ENCODE measurements at regions not wholly inside any gene's neighbourhood (a gene's known extent, or its start where the extent isn't known, plus 50 kb on each side); places are given as distances from the start of the nearest gene placed in this dataset.
A peak's percentile ranks its signal among the peaks of the same experiment; 100 is the strongest.

DNA sequence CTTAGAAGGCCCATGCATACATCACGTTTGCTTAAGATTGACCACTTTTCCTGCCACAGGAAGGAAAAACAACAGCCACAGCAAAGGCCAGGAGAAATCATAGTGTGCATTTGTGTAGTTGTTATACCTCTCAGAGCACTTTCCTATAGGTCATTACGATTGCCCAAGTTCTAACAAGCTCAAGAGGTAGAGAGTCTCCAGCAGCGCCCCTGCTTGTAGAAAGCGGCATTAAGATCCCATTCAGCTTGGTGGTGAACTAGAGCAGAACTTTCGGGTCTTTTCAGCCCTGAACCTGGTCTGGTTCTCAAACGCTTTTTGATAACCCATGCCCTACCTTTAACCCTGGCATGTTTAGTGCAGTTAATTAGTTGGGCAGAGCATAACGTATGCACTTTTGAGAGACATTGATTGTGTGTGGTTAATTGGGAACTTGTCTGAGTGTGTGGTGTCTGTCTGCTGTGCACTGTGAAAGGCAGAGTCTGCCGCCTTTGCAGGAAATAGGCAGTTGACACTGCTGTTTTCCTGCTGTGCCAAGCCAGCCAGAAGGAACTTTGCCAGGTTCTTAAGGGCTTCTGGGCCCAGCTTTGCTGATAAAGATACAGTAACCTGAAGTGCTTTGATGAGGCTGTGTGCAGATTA lies 109.9 kb upstream of the CLMP start:
- intact Hi-C loops (cut with micrococcal nuclease) = loop anchor here (5.0 kb wide), 2 partner anchors 52 to 243 kb away; partner anchors contain the start of gene HSPA8
- Histone ChIP-seq H3K36me3 (ENCODE audit: insufficient read depth, low read length) (no peaks in the 10 kb centered on the region), H3K4me1 (ENCODE audit: insufficient read depth, low read length) (peaks cover 46% of the 10 kb centered on the region), H3K4me3 (ENCODE audit: low read length in 2 of 2) (no peak overlapping the region), H3K27me3 (ENCODE audit: insufficient read depth, low read length) (no peaks in the 10 kb centered on the region), H3K27ac (ENCODE audit: low read depth, low read length) (no peak overlapping the region), H3K9me3 (ENCODE audit: control insufficient read depth in 1 of 2, low read length in 2 of 2) (no peaks in the 10 kb centered on the region)
- Mint-ChIP-seq H3K36me3 (no peaks in the 10 kb centered on the region), H3K27ac (peak overlapping the region in 2 of 7 donors; percentile 4 to 88), H3K4me3 (no peak overlapping the region), H3K9me3 (no peaks in the 10 kb centered on the region), H3K27me3 (no peaks in the 10 kb centered on the region), H3K4me1 (peaks cover 27 to 47% (median 37%) of the 10 kb centered on the region in 4 donors)
- DNase-seq = no peak
- POLR2A ChIA-PET (ENCODE audit: partially characterized antibody) = no interaction called here
- CTCF ChIA-PET (ENCODE audit: partially characterized antibody) = interaction anchor here (1.5 to 5.7 kb wide), 4 partner anchors 44 to 173 kb away, joined by 3 to 62 read pairs (median 12); no protein-coding TSS in a partner anchor

DNA sequence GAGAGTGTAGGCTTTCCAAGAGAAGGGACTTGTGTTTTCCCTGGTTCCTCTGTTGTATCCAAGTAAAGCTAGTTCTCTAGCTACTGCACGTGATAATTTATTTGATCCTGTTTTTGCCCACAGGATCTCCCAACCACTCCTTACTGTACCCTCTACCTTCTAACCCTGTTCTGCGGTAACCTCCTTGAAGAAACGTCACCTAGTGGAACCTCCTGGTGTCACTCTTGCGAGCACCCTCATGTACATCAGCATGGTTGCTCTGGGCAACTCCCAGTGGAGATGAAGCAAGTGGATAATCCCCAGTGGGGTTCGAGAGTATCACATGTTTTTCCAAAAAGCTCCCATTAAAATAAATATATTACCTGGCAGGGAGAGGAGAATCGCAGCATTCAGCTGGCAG lies 108.9 kb upstream of the CLMP start:
- POLR2A ChIA-PET (ENCODE audit: partially characterized antibody) = interaction anchor here (0.8 to 2.0 kb wide), 5 partner anchors 54 to 242 kb away, joined by 3 to 8 read pairs (median 3); partner anchors contain the start of genes GRAMD1B and HSPA8
- DNase-seq = peak in 3 of 5 donors; percentile 17 to 23 (median 23)
- no peaks in the 10 kb centered on the region for H3K9me3 ChIP-seq (ENCODE audit: control insufficient read depth in 1 of 2, low read length in 2 of 2)
- peaks cover 27 to 47% (median 37%) of the 10 kb centered on the region in 4 donors for H3K4me1 Mint-ChIP-seq
- intact Hi-C loops (cut with micrococcal nuclease) = loop anchor here (5.0 kb wide), 2 partner anchors 53 to 242 kb away; partner anchors contain the start of gene HSPA8
- no peak overlapping the region for H3K4me3 ChIP-seq (ENCODE audit: low read length in 2 of 2)
- peak overlapping the region in 7 of 8 donors; percentile 50 to 85 (median 76) for H3K4me3 Mint-ChIP-seq
- peaks cover 46% of the 10 kb centered on the region for H3K4me1 ChIP-seq (ENCODE audit: insufficient read depth, low read length)
- H3K27me3 Mint-ChIP-seq = no peaks in the 10 kb centered on the region
- no peaks in the 10 kb centered on the region for H3K27me3 ChIP-seq (ENCODE audit: insufficient read depth, low read length)
- H3K36me3 ChIP-seq (ENCODE audit: insufficient read depth, low read length) = no peaks in the 10 kb centered on the region
- H3K9me3 Mint-ChIP-seq = no peaks in the 10 kb centered on the region
- H3K27ac Mint-ChIP-seq = peak overlapping the region in 6 of 7 donors; percentile 84 to 94 (median 91)
- H3K27ac ChIP-seq (ENCODE audit: low read depth, low read length) = peak overlapping the region; percentile 40
- CTCF ChIA-PET (ENCODE audit: partially characterized antibody) = interaction anchor here (0.7 to 5.7 kb wide), 14 partner anchors 8 to 249 kb away, joined by 3 to 62 read pairs (median 4); no protein-coding TSS in a partner anchor
- H3K36me3 Mint-ChIP-seq = no peaks in the 10 kb centered on the region

DNA sequence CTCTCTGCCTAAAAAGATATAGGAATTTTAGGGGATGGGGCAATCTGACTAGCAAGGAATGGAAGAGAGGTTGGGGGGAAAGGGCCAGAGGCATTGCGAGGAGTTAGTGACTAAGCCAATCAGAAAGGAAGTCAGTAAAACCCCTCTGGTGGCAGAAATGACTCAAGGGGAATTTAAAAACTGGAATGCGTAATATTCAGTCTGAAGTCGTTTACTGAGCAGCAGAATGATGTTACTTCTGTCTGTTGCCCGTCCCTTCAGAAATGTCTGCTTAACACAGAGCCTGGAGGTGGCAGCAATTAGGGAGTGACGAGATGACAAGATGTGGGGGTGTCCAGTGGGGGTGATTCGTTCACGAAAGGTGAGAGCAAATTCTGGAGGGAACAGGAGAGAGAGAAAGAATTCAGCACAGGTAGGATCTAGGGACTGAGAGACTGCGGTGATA lies 107.7 kb upstream of the CLMP start:
- no peaks in the 10 kb centered on the region for H3K36me3 Mint-ChIP-seq
- H3K27me3 Mint-ChIP-seq = no peaks in the 10 kb centered on the region
- peaks cover 46% of the 10 kb centered on the region for H3K4me1 ChIP-seq (ENCODE audit: insufficient read depth, low read length)
- H3K27ac Mint-ChIP-seq = peak overlapping the region; percentile 84 to 94 (median 92)
- no peaks in the 10 kb centered on the region for H3K27me3 ChIP-seq (ENCODE audit: insufficient read depth, low read length)
- peak in 3 of 5 donors; percentile 6 to 66 (median 6) for DNase-seq
- no peak overlapping the region for H3K4me3 ChIP-seq (ENCODE audit: low read length in 2 of 2)
- peak overlapping the region; percentile 40 for H3K27ac ChIP-seq (ENCODE audit: low read depth, low read length)
- ChIA-PET CTCF (ENCODE audit: partially characterized antibody) (interaction anchor here (0.7 to 5.7 kb wide), 12 partner anchors 11 to 248 kb away, joined by 3 to 62 read pairs (median 8); no protein-coding TSS in a partner anchor), POLR2A (ENCODE audit: partially characterized antibody) (interaction anchor here (0.6 to 2.0 kb wide), 4 partner anchors 55 to 241 kb away, joined by 3 to 8 read pairs (median 4); partner anchors contain the start of gene HSPA8)
- intact Hi-C loops (cut with micrococcal nuclease) = loop anchor here (1.0 to 5.0 kb wide), 3 partner anchors 55 to 240 kb away; partner anchors contain the start of gene HSPA8
- H3K36me3 ChIP-seq (ENCODE audit: insufficient read depth, low read length) = no peaks in the 10 kb centered on the region
- H3K4me1 Mint-ChIP-seq = peaks cover 27 to 47% (median 37%) of the 10 kb centered on the region in 4 donors
- no peaks in the 10 kb centered on the region for H3K9me3 ChIP-seq (ENCODE audit: control insufficient read depth in 1 of 2, low read length in 2 of 2)
- H3K4me3 Mint-ChIP-seq = peak overlapping the region; percentile 32 to 85 (median 75)
- H3K9me3 Mint-ChIP-seq = no peaks in the 10 kb centered on the region

DNA sequence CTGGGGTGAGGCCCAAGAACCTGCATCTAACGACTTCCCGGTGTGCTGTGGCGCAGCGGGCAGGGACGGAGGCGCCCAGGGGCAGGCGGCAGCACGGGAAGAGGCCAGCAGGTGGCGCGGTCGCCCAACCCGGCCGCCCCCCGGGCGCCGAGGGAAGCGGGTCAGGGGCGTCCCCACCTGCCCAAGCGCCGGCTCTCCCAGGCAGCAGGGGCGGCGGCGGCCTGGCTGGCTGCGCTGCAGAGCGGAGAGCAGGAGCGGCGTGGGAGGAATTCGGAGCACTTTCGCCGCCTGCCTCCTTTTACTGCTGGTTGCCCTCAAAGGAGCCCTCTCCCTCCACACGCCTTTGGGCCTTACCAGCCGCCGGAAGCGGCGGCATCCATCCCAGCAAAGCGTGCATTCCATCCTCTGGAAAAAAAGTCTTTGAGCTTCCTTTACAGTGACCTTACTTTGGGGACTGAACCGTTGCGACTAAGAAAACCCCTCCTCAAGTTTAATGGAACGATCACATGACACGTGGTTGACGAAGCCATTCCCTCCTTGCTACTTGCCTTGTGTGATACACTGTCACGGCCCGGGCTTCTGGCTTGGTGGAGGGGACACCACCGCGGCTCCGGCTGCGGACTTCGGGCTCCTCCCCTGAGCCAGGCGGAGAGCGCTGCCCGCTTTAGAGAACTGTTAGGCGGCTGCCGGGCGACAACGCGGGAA lies 106.8 kb upstream of the CLMP start:
- no peaks in the 10 kb centered on the region for H3K27me3 Mint-ChIP-seq
- Histone ChIP-seq H3K36me3 (ENCODE audit: insufficient read depth, low read length) (no peaks in the 10 kb centered on the region), H3K4me1 (ENCODE audit: insufficient read depth, low read length) (peaks cover 46% of the 10 kb centered on the region), H3K9me3 (ENCODE audit: control insufficient read depth in 1 of 2, low read length in 2 of 2) (no peaks in the 10 kb centered on the region), H3K27me3 (ENCODE audit: insufficient read depth, low read length) (no peaks in the 10 kb centered on the region), H3K27ac (ENCODE audit: low read depth, low read length) (peak overlapping the region; percentile 51), H3K4me3 (ENCODE audit: low read length in 2 of 2) (peak overlapping the region; percentile 38 to 42)
- peak overlapping the region; percentile 72 to 84 (median 76) for H3K4me3 Mint-ChIP-seq
- peaks cover 27 to 47% (median 37%) of the 10 kb centered on the region in 4 donors for H3K4me1 Mint-ChIP-seq
- POLR2A ChIA-PET (ENCODE audit: partially characterized antibody) = interaction anchor here (1.0 to 1.7 kb wide), 4 partner anchors 11 to 232 kb away, joined by 4 to 6 read pairs (median 5); no protein-coding TSS in a partner anchor
- CTCF ChIA-PET (ENCODE audit: partially characterized antibody) = interaction anchor here (0.6 to 5.7 kb wide), 18 partner anchors 10 to 274 kb away, joined by 3 to 62 read pairs (median 3); no protein-coding TSS in a partner anchor
- no peaks in the 10 kb centered on the region for H3K9me3 Mint-ChIP-seq
- intact Hi-C loops (cut with micrococcal nuclease) = loop anchor here (1.0 to 5.0 kb wide), 5 partner anchors 55 to 240 kb away; partner anchors contain the start of gene HSPA8
- peak overlapping the region; percentile 75 to 89 (median 83) for H3K27ac Mint-ChIP-seq
- DNase-seq = peak; percentile 58 to 72 (median 64)
- H3K36me3 Mint-ChIP-seq = no peaks in the 10 kb centered on the region

DNA sequence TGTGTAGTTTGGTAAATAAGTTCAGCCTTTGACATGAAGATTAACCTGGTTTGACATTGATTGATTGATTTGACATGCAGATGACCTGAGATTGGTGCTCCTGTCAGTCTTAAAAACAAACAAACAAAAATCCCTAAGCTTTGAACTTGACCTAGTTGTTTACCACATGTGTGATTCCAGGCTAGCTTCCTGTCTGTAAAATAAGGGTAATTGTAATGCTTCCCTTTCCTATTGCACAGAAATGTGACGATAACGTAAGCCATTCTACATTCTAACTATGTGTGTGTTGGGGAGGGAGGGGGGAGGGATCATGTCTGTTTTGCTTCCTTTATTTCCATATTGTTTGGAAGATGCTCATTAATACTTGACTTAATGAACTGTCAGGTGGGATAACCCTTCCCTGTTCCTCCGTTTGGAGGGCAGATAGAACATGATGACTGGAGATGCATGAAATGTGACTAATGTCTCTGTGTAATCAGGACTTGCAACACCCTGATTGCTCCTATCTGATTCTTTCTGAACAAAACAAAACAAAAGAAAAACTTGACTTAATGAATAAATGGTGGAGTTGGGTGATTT lies 106.1 kb upstream of the CLMP start:
- no peaks in the 10 kb centered on the region for H3K36me3 ChIP-seq (ENCODE audit: insufficient read depth, low read length)
- no peaks in the 10 kb centered on the region for H3K27me3 Mint-ChIP-seq
- H3K4me3 ChIP-seq (ENCODE audit: low read length in 2 of 2) = no peak overlapping the region
- no peaks in the 10 kb centered on the region for H3K9me3 Mint-ChIP-seq
- ChIA-PET CTCF (ENCODE audit: partially characterized antibody) (interaction anchor here (0.6 to 5.7 kb wide), 20 partner anchors 9 to 275 kb away, joined by 3 to 62 read pairs (median 4); no protein-coding TSS in a partner anchor), POLR2A (ENCODE audit: partially characterized antibody) (interaction anchor here (0.9 to 1.7 kb wide), 4 partner anchors 10 to 231 kb away, joined by 3 to 6 read pairs (median 4); no protein-coding TSS in a partner anchor)
- H3K4me1 ChIP-seq (ENCODE audit: insufficient read depth, low read length) = peaks cover 46% of the 10 kb centered on the region
- peak overlapping the region; percentile 69 to 84 (median 74) for H3K4me3 Mint-ChIP-seq
- H3K36me3 Mint-ChIP-seq = no peaks in the 10 kb centered on the region
- peaks cover 27 to 47% (median 37%) of the 10 kb centered on the region in 4 donors for H3K4me1 Mint-ChIP-seq
- peak in 4 of 5 donors; percentile 23 to 36 (median 30) for DNase-seq
- no peaks in the 10 kb centered on the region for H3K27me3 ChIP-seq (ENCODE audit: insufficient read depth, low read length)
- intact Hi-C loops (cut with micrococcal nuclease) = loop anchor here (1.0 to 5.0 kb wide), 4 partner anchors 56 to 239 kb away; partner anchors contain the start of gene HSPA8
- peak overlapping the region; percentile 75 to 89 (median 83) for H3K27ac Mint-ChIP-seq
- H3K27ac ChIP-seq (ENCODE audit: low read depth, low read length) = peak overlapping the region; percentile 51
- H3K9me3 ChIP-seq (ENCODE audit: control insufficient read depth in 1 of 2, low read length in 2 of 2) = no peaks in the 10 kb centered on the region

DNA sequence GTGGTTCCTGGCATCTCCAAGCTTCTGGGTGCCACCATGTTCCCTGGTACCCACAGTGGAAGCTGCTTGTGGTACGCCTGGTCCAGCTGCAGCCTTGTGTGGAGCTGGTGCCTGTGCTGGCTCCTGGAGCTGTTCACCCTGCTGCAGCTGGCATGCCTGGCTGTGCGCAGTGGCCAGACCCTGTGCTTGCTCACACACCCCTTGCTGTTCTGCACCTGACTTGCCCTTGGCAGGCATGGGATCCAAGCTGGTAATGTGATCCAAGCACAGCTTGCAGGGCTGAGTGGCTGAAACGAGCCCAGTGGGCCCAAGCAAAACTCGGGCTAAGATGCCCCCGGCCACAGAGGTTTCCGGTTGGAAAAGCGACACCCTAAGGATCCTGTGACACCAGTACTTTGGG lies 104.7 kb upstream of the CLMP start:
- POLR2A ChIA-PET (ENCODE audit: partially characterized antibody) = no interaction called here
- no peak for DNase-seq
- no peak overlapping the region for H3K27ac ChIP-seq (ENCODE audit: low read depth, low read length)
- H3K27me3 Mint-ChIP-seq = no peaks in the 10 kb centered on the region
- H3K36me3 ChIP-seq (ENCODE audit: insufficient read depth, low read length) = no peaks in the 10 kb centered on the region
- no peak overlapping the region for H3K27ac Mint-ChIP-seq
- H3K4me1 ChIP-seq (ENCODE audit: insufficient read depth, low read length) = peaks cover 43% of the 10 kb centered on the region
- no peak overlapping the region for H3K4me3 ChIP-seq (ENCODE audit: low read length in 2 of 2)
- no peak overlapping the region for H3K4me3 Mint-ChIP-seq
- no peaks in the 10 kb centered on the region for H3K27me3 ChIP-seq (ENCODE audit: insufficient read depth, low read length)
- no peaks in the 10 kb centered on the region for H3K9me3 ChIP-seq (ENCODE audit: control insufficient read depth in 1 of 2, low read length in 2 of 2)
- intact Hi-C loops (cut with micrococcal nuclease) = loop anchor here (5.0 kb wide), 2 partner anchors 58 to 237 kb away; partner anchors contain the start of gene HSPA8
- no peaks in the 10 kb centered on the region for H3K9me3 Mint-ChIP-seq
- H3K4me1 Mint-ChIP-seq = peaks cover 27 to 43% (median 37%) of the 10 kb centered on the region in 4 donors
- CTCF ChIA-PET (ENCODE audit: partially characterized antibody) = interaction anchor here (1.1 to 5.7 kb wide), 6 partner anchors 8 to 178 kb away, joined by 4 to 62 read pairs (median 16); no protein-coding TSS in a partner anchor
- H3K36me3 Mint-ChIP-seq = no peaks in the 10 kb centered on the region

Measured in CD4-positive, alpha-beta memory T cell (primary cell).